ENCODE measurements at regions not wholly inside any gene's neighbourhood (a gene's known extent, or its start where the extent isn't known, plus 50 kb on each side); places are given as distances from the start of the nearest gene placed in this dataset.
"Not testable (repeated sequence)": the region's sequence is repeated elsewhere in the genome, so short reads cannot be mapped to it uniquely, and the experiment has no call there.

GRCh38 chr13:71290963-71291841, 575.8 kb downstream of the DACH1 start:
- no peak for DNase-seq (ENCODE audit: low read depth, low spot score)
- H3K36me3 ChIP-seq (ENCODE audit: insufficient read depth, low read length), result no peaks in the 10 kb centered on the region
- H3K27ac ChIP-seq, result no peak overlapping the region

GRCh38 chr13:71289980-71290379, 577.0 kb downstream of the DACH1 start:
- DNase-seq (ENCODE audit: low read depth, low spot score), result not testable (repeated sequence)

More at GRCh38 chr13:71290963-71291841, 575.8 kb downstream of the DACH1 start:
- Histone ChIP-seq H3K9me3 (ENCODE audit: low read depth, low read length) (no peaks in the 10 kb centered on the region), H3K9ac (ENCODE audit: insufficient read length) (no peak overlapping the region), H3K4me3 (peak overlapping the region; percentile 75)
- TF ChIP-seq POLR2AphosphoS5 (IDR thresholded peaks at IDR 0.05; ENCODE audit: borderline replicate concordance, low read depth, low read length) (no peak), FOXP2 (optimal IDR thresholded peaks at IDR 0.05; ENCODE audit: control extremely low read depth, extremely low read length, insufficient read depth) (no peak), EZH2 (IDR thresholded peaks at IDR 0.05) (no peak)

GRCh38 chr13:71285700-71286099, 581.3 kb downstream of the DACH1 start:
- Histone ChIP-seq H3K4me3 (no peak overlapping the region), H3K36me3 (ENCODE audit: insufficient read depth, low read length) (no peaks in the 10 kb centered on the region), H3K27ac (no peak overlapping the region), H3K9ac (ENCODE audit: insufficient read length) (no peak overlapping the region), H3K9me3 (ENCODE audit: low read depth, low read length) (no peaks in the 10 kb centered on the region)
- no peak for TF ChIP-seq FOXP2 (optimal IDR thresholded peaks at IDR 0.05; ENCODE audit: control extremely low read depth, extremely low read length, insufficient read depth)
- TF ChIP-seq EZH2 (IDR thresholded peaks at IDR 0.05), result no peak
- TF ChIP-seq POLR2AphosphoS5 (IDR thresholded peaks at IDR 0.05; ENCODE audit: borderline replicate concordance, low read depth, low read length), result no peak
- DNase-seq (ENCODE audit: low read depth, low spot score), result no peak

More at GRCh38 chr13:71289980-71290379, 577.0 kb downstream of the DACH1 start:
- H3K4me3 ChIP-seq; H3K36me3 ChIP-seq (ENCODE audit: insufficient read depth, low read length); H3K27ac ChIP-seq; H3K9ac ChIP-seq (ENCODE audit: insufficient read length); H3K9me3 ChIP-seq (ENCODE audit: low read depth, low read length): not testable (repeated sequence)

- Histone ChIP-seq H3K9me3 (ENCODE audit: low read depth, low read length) (no peaks in the 10 kb centered on the region), H3K27ac (no peak overlapping the region), H3K9ac (ENCODE audit: insufficient read length) (no peak overlapping the region), H3K36me3 (ENCODE audit: insufficient read depth, low read length) (no peaks in the 10 kb centered on the region), H3K4me3 (no peak overlapping the region)
- no peak for DNase-seq (ENCODE audit: low read depth, low spot score)
- TF ChIP-seq FOXP2 (optimal IDR thresholded peaks at IDR 0.05; ENCODE audit: control extremely low read depth, extremely low read length, insufficient read depth) (no peak), POLR2AphosphoS5 (IDR thresholded peaks at IDR 0.05; ENCODE audit: borderline replicate concordance, low read depth, low read length) (no peak), EZH2 (IDR thresholded peaks at IDR 0.05) (no peak)
These were observed 588.5 kb downstream of the DACH1 start for GRCh38 chr13:71278512-71278911.

- DNase-seq (ENCODE audit: low read depth, low spot score), result no peak
- no peak for TF ChIP-seq FOXP2 (optimal IDR thresholded peaks at IDR 0.05; ENCODE audit: control extremely low read depth, extremely low read length, insufficient read depth)
- no peak for TF ChIP-seq POLR2AphosphoS5 (IDR thresholded peaks at IDR 0.05; ENCODE audit: borderline replicate concordance, low read depth, low read length)
- no peak for TF ChIP-seq EZH2 (IDR thresholded peaks at IDR 0.05)
These were observed 591.9 kb downstream of the DACH1 start for GRCh38 chr13:71274923-71275608.

GRCh38 chr13:71261256-71261655, 605.7 kb downstream of the DACH1 start:
- Histone ChIP-seq H3K27ac (no peak overlapping the region), H3K9me3 (ENCODE audit: low read depth, low read length) (no peaks in the 10 kb centered on the region), H3K9ac (ENCODE audit: insufficient read length) (no peak overlapping the region), H3K4me3 (no peak overlapping the region), H3K36me3 (ENCODE audit: insufficient read depth, low read length) (no peaks in the 10 kb centered on the region)
- DNase-seq (ENCODE audit: low read depth, low spot score), result no peak
- TF ChIP-seq POLR2AphosphoS5 (IDR thresholded peaks at IDR 0.05; ENCODE audit: borderline replicate concordance, low read depth, low read length), result no peak
- TF ChIP-seq EZH2 (IDR thresholded peaks at IDR 0.05), result no peak
- TF ChIP-seq FOXP2 (optimal IDR thresholded peaks at IDR 0.05; ENCODE audit: control extremely low read depth, extremely low read length, insufficient read depth), result no peak

More at GRCh38 chr13:71274923-71275608, 591.9 kb downstream of the DACH1 start:
- Histone ChIP-seq H3K27ac (no peak overlapping the region), H3K36me3 (ENCODE audit: insufficient read depth, low read length) (no peaks in the 10 kb centered on the region), H3K4me3 (no peak overlapping the region), H3K9ac (ENCODE audit: insufficient read length) (no peak overlapping the region), H3K9me3 (ENCODE audit: low read depth, low read length) (no peaks in the 10 kb centered on the region)

- Histone ChIP-seq H3K27ac (no peak overlapping the region), H3K4me3 (no peak overlapping the region), H3K9me3 (ENCODE audit: low read depth, low read length) (no peaks in the 10 kb centered on the region), H3K9ac (ENCODE audit: insufficient read length) (no peak overlapping the region), H3K36me3 (ENCODE audit: insufficient read depth, low read length) (no peaks in the 10 kb centered on the region)
- DNase-seq (ENCODE audit: low read depth, low spot score), result no peak
- TF ChIP-seq POLR2AphosphoS5 (IDR thresholded peaks at IDR 0.05; ENCODE audit: borderline replicate concordance, low read depth, low read length), result no peak
- TF ChIP-seq EZH2 (IDR thresholded peaks at IDR 0.05), result no peak
- TF ChIP-seq FOXP2 (optimal IDR thresholded peaks at IDR 0.05; ENCODE audit: control extremely low read depth, extremely low read length, insufficient read depth), result no peak
These were observed 606.8 kb downstream of the DACH1 start for GRCh38 chr13:71260246-71260645.

GRCh38 chr13:71255633-71256032, 611.4 kb downstream of the DACH1 start:
- no peaks in the 10 kb centered on the region for H3K36me3 ChIP-seq (ENCODE audit: insufficient read depth, low read length)
- no peaks in the 10 kb centered on the region for H3K9me3 ChIP-seq (ENCODE audit: low read depth, low read length)
- H3K9ac ChIP-seq (ENCODE audit: insufficient read length), result no peak overlapping the region
- DNase-seq (ENCODE audit: low read depth, low spot score), result no peak
- no peak overlapping the region for H3K4me3 ChIP-seq
- H3K27ac ChIP-seq, result no peak overlapping the region
- TF ChIP-seq FOXP2 (optimal IDR thresholded peaks at IDR 0.05; ENCODE audit: control extremely low read depth, extremely low read length, insufficient read depth) (no peak), EZH2 (IDR thresholded peaks at IDR 0.05) (no peak), POLR2AphosphoS5 (IDR thresholded peaks at IDR 0.05; ENCODE audit: borderline replicate concordance, low read depth, low read length) (no peak)

All from SK-N-MC (cell line).